ENCODE measurements at regions not wholly inside any gene's neighbourhood (a gene's known extent, or its start where the extent isn't known, plus 50 kb on each side); places are given as distances from the start of the nearest gene placed in this dataset.
A peak's percentile ranks its signal among the peaks of the same experiment; 100 is the strongest.

DNA sequence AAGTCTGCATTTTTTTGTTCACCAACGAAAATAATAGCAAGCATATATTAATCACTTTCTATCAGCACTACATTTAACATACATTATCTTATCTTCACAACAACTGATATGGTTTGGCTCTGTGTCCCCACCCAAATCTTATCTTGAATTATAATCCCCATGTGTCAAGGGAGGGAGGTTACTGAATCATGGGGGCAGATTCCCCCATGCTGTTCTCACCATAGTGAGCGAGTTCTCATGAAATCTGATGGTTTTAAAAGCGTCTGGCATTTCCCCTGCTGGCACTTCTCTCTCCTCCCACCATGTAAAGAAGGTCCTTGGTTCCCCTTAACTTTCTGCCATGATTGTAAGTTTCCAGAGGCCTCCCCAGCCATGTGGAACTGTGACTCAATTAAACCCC lies 235.7 kb upstream of the RXFP2 start:
- in situ Hi-C loops (cut with MboI; ENCODE audit: low sequenced_read_pairs in 4 of 4) (no loop called here), intact Hi-C loops (cut with DNase I; ENCODE audit: low total_unique reads) (no loop called here)
- H3K27ac ChIP-seq = no peak overlapping the region
- ATAC-seq = no peak
- H3K4me3 ChIP-seq = no peak overlapping the region
- no peaks in the 10 kb centered on the region for H3K36me3 ChIP-seq
- no peaks in the 10 kb centered on the region for H3K9me3 ChIP-seq
- TF ChIP-seq, protein P1, sequence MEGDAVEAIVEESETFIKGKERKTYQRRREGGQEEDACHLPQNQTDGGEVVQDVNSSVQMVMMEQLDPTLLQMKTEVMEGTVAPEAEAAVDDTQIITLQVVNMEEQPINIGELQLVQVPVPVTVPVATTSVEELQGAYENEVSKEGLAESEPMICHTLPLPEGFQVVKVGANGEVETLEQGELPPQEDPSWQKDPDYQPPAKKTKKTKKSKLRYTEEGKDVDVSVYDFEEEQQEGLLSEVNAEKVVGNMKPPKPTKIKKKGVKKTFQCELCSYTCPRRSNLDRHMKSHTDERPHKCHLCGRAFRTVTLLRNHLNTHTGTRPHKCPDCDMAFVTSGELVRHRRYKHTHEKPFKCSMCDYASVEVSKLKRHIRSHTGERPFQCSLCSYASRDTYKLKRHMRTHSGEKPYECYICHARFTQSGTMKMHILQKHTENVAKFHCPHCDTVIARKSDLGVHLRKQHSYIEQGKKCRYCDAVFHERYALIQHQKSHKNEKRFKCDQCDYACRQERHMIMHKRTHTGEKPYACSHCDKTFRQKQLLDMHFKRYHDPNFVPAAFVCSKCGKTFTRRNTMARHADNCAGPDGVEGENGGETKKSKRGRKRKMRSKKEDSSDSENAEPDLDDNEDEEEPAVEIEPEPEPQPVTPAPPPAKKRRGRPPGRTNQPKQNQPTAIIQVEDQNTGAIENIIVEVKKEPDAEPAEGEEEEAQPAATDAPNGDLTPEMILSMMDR (IDR thresholded peaks at IDR 0.05 in 4 of 5, conservative IDR thresholded peaks at IDR 0.05 in 1 of 5) = no peak
- no peak for TF ChIP-seq POLR2A (IDR thresholded peaks at IDR 0.05)
- H3K27me3 ChIP-seq = no peaks in the 10 kb centered on the region
- DNase-seq = no peak
- H3K4me1 ChIP-seq = no peaks in the 10 kb centered on the region

DNA sequence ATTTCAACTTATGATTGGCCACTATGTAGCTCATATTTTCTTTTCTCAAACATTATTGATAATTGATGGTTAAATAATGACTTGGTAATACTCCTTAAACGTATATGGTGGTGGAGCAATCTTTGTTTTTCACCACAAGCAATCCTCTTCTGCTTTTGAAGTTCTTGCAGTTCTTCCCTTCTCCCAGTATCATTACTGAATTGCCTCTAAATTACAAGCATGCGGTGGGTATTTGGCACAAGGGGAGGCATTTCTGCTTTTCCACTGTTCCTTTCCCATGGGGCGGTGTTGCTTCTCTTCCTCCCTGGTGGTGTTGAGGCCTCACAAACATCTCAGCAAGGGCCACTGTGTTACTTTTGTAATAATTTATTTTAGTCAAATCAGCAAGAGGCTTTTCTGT lies 234.4 kb upstream of the RXFP2 start:
- Histone ChIP-seq H3K4me1 (no peaks in the 10 kb centered on the region), H3K36me3 (no peaks in the 10 kb centered on the region), H3K9me3 (no peaks in the 10 kb centered on the region), H3K4me3 (no peak overlapping the region), H3K27ac (no peak overlapping the region), H3K27me3 (no peaks in the 10 kb centered on the region)
- no peak for DNase-seq
- intact Hi-C loops (cut with DNase I; ENCODE audit: low total_unique reads) (no loop called here), in situ Hi-C loops (cut with MboI; ENCODE audit: low sequenced_read_pairs in 4 of 4) (no loop called here)
- no peak for TF ChIP-seq POLR2A (IDR thresholded peaks at IDR 0.05)
- TF ChIP-seq, protein P1 (IDR thresholded peaks at IDR 0.05 in 4 of 5, conservative IDR thresholded peaks at IDR 0.05 in 1 of 5) = no peak
- no peak for ATAC-seq

DNA sequence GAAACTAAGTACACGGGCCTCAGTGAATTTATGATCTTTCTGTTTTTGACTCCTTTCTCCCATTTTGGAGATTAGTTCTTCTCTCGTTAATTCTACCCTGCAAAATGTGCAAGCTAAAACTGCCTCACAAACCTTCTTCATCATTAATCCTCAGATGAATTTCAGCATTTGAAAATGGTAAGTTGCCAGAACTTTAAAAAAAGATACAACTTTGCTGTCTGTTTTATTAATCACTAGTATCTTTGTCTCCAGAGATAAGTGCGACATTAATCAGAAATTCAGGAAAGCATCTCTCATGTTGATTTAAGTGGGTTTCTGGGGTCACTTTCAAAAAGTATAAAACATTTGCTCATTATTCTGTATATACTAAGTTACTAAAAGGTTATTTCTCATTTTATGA lies 227.0 kb upstream of the RXFP2 start:
- Histone ChIP-seq H3K4me1 (no peaks in the 10 kb centered on the region), H3K4me3 (no peak overlapping the region)
- TF ChIP-seq POLR2A (IDR thresholded peaks at IDR 0.05) = no peak
- TF ChIP-seq, protein P1 (IDR thresholded peaks at IDR 0.05 in 4 of 5, conservative IDR thresholded peaks at IDR 0.05 in 1 of 5) = no peak

DNA sequence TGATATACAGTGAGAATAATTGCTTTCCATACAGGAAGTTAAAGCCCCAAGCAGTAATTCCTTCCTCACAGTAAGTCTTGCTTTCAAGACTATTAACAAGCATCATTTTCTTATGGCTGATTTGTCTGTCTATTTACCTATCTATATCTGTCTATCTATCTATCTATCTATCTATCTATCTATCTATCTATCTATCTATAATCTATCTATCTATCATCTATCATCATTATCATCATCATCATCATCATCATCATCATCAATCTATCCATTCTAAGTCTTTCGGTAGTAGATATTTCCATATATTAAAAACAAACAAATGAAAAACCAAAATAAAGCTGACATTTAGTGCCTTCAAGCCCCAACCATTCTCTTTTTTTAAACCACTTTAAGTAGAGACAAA lies 224.4 kb upstream of the RXFP2 start:
- TF ChIP-seq POLR2A (IDR thresholded peaks at IDR 0.05) = no peak
- TF ChIP-seq, protein P1 (IDR thresholded peaks at IDR 0.05 in 4 of 5, conservative IDR thresholded peaks at IDR 0.05 in 1 of 5) = no peak
- peak overlapping the region; percentile 29 to 37 (median 34) for H3K27ac ChIP-seq

More for the DNA sequence above, 227.0 kb upstream of the RXFP2 start:
- DNase-seq = no peak
- no peaks in the 10 kb centered on the region for H3K9me3 ChIP-seq
- H3K27me3 ChIP-seq = no peaks in the 10 kb centered on the region
- no peak overlapping the region for H3K27ac ChIP-seq
- intact Hi-C loops (cut with DNase I; ENCODE audit: low total_unique reads) (no loop called here), in situ Hi-C loops (cut with MboI; ENCODE audit: low sequenced_read_pairs in 4 of 4) (no loop called here)
- H3K36me3 ChIP-seq = no peaks in the 10 kb centered on the region
- no peak for ATAC-seq

DNA sequence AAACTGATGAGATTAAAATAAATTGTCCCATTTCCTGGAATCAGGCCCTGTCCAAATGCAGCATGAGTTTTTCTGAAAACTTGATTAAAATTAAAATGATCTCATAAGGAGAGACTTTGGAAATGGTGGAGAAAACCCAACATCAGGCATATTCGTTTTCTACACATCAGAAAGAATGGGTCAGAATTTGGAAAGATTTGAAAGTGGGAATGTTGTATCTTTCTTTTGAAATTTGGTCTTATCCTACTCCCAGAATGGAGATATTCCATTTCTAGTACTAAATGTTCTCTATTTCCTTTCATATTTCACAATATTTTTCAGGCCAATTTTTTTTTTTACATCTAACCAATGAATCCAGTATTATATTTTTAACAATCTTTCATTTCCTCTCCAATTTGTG lies 223.9 kb upstream of the RXFP2 start:
- TF ChIP-seq POLR2A (IDR thresholded peaks at IDR 0.05) = no peak
- TF ChIP-seq, protein P1 (IDR thresholded peaks at IDR 0.05 in 4 of 5, conservative IDR thresholded peaks at IDR 0.05 in 1 of 5) = no peak
- no peak for DNase-seq
- H3K36me3 ChIP-seq = no peaks in the 10 kb centered on the region
- H3K27me3 ChIP-seq = no peaks in the 10 kb centered on the region
- H3K27ac ChIP-seq = peak overlapping the region in 3 of 4 donors; percentile 29 to 37 (median 35)
- peak; percentile 44 to 65 for ATAC-seq
- intact Hi-C loops (cut with DNase I; ENCODE audit: low total_unique reads) (no loop called here), in situ Hi-C loops (cut with MboI; ENCODE audit: low sequenced_read_pairs in 4 of 4) (no loop called here)
- H3K9me3 ChIP-seq = no peaks in the 10 kb centered on the region
- no peaks in the 10 kb centered on the region for H3K4me1 ChIP-seq
- no peak overlapping the region for H3K4me3 ChIP-seq

More for the DNA sequence above, 224.4 kb upstream of the RXFP2 start:
- intact Hi-C loops (cut with DNase I; ENCODE audit: low total_unique reads) = no loop called here
- Histone ChIP-seq H3K27me3 (no peaks in the 10 kb centered on the region), H3K4me3 (no peak overlapping the region), H3K36me3 (no peaks in the 10 kb centered on the region), H3K4me1 (no peaks in the 10 kb centered on the region), H3K9me3 (no peaks in the 10 kb centered on the region)
- in situ Hi-C loops (cut with MboI; ENCODE audit: low sequenced_read_pairs in 4 of 4) = no loop called here
- DNase-seq (no peak), ATAC-seq (no peak)
